Gastrocnemius medialis (tissue), 4 donors: ENCODE measurements at regions not wholly inside any gene's neighbourhood (a gene's known extent, or its start where the extent isn't known, plus 50 kb on each side); places are given as distances from the start of the nearest gene placed in this dataset.

Experiments used
- ATAC-seq, 2 donors: fragments of 150-250 bp; one replicate each; pipeline ENCODE4 v1.9.1; 2016
- DNase-seq, 2 donors: peaks; one replicate each; pipeline ENCODE4 v3.0.0-alpha.2; 2019
- H3K27ac ChIP-seq, 4 donors: fragments of 200-600 bp; sonication (generic); 1 replicate in 1 of 4; 2 replicates in 3 of 4; pipeline ENCODE4 v1.5.1; 2016 to 2018; ENCODE audit warnings: mild to moderate bottlenecking in 2 of 4, moderate library complexity in 1 of 4
- H3K27me3 ChIP-seq, 3 donors: fragments of 200-600 bp; sonication (generic) in 2 of 3; 1 replicate in 1 of 3; 2 replicates in 2 of 3; pipeline versions ENCODE4 v1.5.1 to v1.6.0; 2016 to 2019; ENCODE audit warnings: mild to moderate bottlenecking in 1 of 3, moderate library complexity in 1 of 3
- H3K36me3 ChIP-seq, 2 donors: fragments of 200-600 bp; sonication (generic) in 1 of 2; one replicate each; pipeline ENCODE4 v1.5.1; 2017 to 2018
- H3K4me1 ChIP-seq, 2 donors: fragments of 200-600 bp; sonication (generic) in 1 of 2; one replicate each; pipeline ENCODE4 v1.5.1; 2016 to 2017; ENCODE audit warnings: mild to moderate bottlenecking in 2 of 2
- H3K4me3 ChIP-seq, 4 donors: fragments of 200-600 bp; sonication (generic) in 3 of 4; 1 replicate in 1 of 4; 2 replicates in 3 of 4; pipeline ENCODE4 v1.5.1; 2016 to 2019; ENCODE audit warnings: mild to moderate bottlenecking in 2 of 4
- H3K9me3 ChIP-seq, 3 donors: fragments of 200-600 bp; sonication (generic) in 2 of 3; 1 replicate in 1 of 3; 2 replicates in 2 of 3; pipeline ENCODE4 v1.5.1; 2016 to 2019
- CTCF ChIP-seq, 5 experiments: fragments of 450-650 bp in 3 of 5; fragments of 200-600 bp in 2 of 5; sonication (generic) in 2 of 5; IDR thresholded peaks in 4 of 5; conservative IDR thresholded peaks in 1 of 5; 1 replicate in 4 of 5; 2 replicates in 1 of 5; pipeline ENCODE4 v1.5.1; 2016 to 2019; ENCODE audit warnings: antibody characterized with exemption in 5 of 5, mild to moderate bottlenecking in 3 of 5, moderate library complexity in 3 of 5
- POLR2A ChIP-seq, 2 donors: fragments of 450-650 bp; IDR thresholded peaks; one replicate each; pipeline ENCODE4 v1.6.1; 2017; ENCODE audit warnings: antibody characterized with exemption in 2 of 2, mild to moderate bottlenecking in 2 of 2, moderate library complexity in 2 of 2
- in situ Hi-C, 4 donors: fragments of 200-750 bp; cut with MboI; loops; one replicate each; pipeline versions ENCODE4 v1.15.0 to v1.8.0; 2017; ENCODE audit warnings: low sequenced_read_pairs in 4 of 4
- intact Hi-C: fragments of 100-400 bp; cut with DNase I; formaldehyde crosslinking; loops from one replicate; pipeline ENCODE4 v1.15.1; 2023; ENCODE audit warnings: low total_unique reads

GRCh38 chr9:109870365-109870764 is 90.4 kb downstream of the PALM2AKAP2 start:
- no peak overlapping the region for H3K27ac ChIP-seq
- in situ Hi-C loops (no loop called here), intact Hi-C loops (no loop called here)
- peaks cover 16% of the 10 kb centered on the region in 2 donors for H3K4me1 ChIP-seq
- no peaks in the 10 kb centered on the region for H3K27me3 ChIP-seq
- no peaks in the 10 kb centered on the region for H3K9me3 ChIP-seq
- ATAC-seq (no peak), DNase-seq (no peak)
- no peaks in the 10 kb centered on the region for H3K36me3 ChIP-seq
- TF ChIP-seq CTCF (IDR thresholded peaks at IDR 0.05 in 4 of 5, conservative IDR thresholded peaks at IDR 0.05 in 1 of 5) (no peak), POLR2A (IDR thresholded peaks at IDR 0.05) (no peak)
- no peak overlapping the region for H3K4me3 ChIP-seq

- in situ Hi-C loops (no loop called here), intact Hi-C loops (no loop called here)
- no peak for TF ChIP-seq POLR2A (IDR thresholded peaks at IDR 0.05)
- no peak for TF ChIP-seq CTCF (IDR thresholded peaks at IDR 0.05 in 4 of 5, conservative IDR thresholded peaks at IDR 0.05 in 1 of 5)
- Histone ChIP-seq H3K4me3 (no peak overlapping the region), H3K36me3 (no peaks in the 10 kb centered on the region), H3K9me3 (no peaks in the 10 kb centered on the region), H3K4me1 (peaks cover 8% of the 10 kb centered on the region in 2 donors), H3K27me3 (no peaks in the 10 kb centered on the region), H3K27ac (no peak overlapping the region)
- ATAC-seq (no peak), DNase-seq (no peak)
Observed at GRCh38 chr9:109872901-109873300, 92.9 kb downstream of the PALM2AKAP2 start.

GRCh38 chr9:109875495-109876129 is 95.6 kb downstream of the PALM2AKAP2 start:
- Histone ChIP-seq H3K4me1 (no peaks in the 10 kb centered on the region), H3K27me3 (no peaks in the 10 kb centered on the region), H3K36me3 (no peaks in the 10 kb centered on the region), H3K9me3 (no peaks in the 10 kb centered on the region), H3K27ac (no peak overlapping the region), H3K4me3 (no peak overlapping the region)
- in situ Hi-C loops (loop anchor here in 2 of 4 donors (25.0 kb wide), 2 partner anchors 288 to 313 kb away; no protein-coding TSS in a partner anchor), intact Hi-C loops (no loop called here)
- ATAC-seq (no peak), DNase-seq (no peak)
- no peak for TF ChIP-seq CTCF (IDR thresholded peaks at IDR 0.05 in 4 of 5, conservative IDR thresholded peaks at IDR 0.05 in 1 of 5)
- no peak for TF ChIP-seq POLR2A (IDR thresholded peaks at IDR 0.05)

GRCh38 chr9:109880276-109881169 is 100.5 kb downstream of the PALM2AKAP2 start:
- Histone ChIP-seq H3K27me3 (no peaks in the 10 kb centered on the region), H3K4me3 (no peak overlapping the region), H3K4me1 (peaks cover 0 to under 1% of the 10 kb centered on the region in 2 donors), H3K9me3 (no peaks in the 10 kb centered on the region), H3K27ac (no peak overlapping the region), H3K36me3 (no peaks in the 10 kb centered on the region)
- no peak for ATAC-seq
- intact Hi-C loops (loop anchor here (10.0 kb wide), 1 partner anchor 436 kb away; no protein-coding TSS in a partner anchor), in situ Hi-C loops (loop anchor here in 2 of 4 donors (25.0 kb wide), 2 partner anchors 293 to 318 kb away; no protein-coding TSS in a partner anchor)
- TF ChIP-seq POLR2A (IDR thresholded peaks at IDR 0.05) (no peak), CTCF (IDR thresholded peaks at IDR 0.05 in 4 of 5, conservative IDR thresholded peaks at IDR 0.05 in 1 of 5) (peak in 4 of 5 experiments; percentile 14 to 53 (median 36))
- no peak for DNase-seq
